Stimulated activated memory B cell treated with anti-CD40 and anti-IgM and Interleukin-4, amounts not matched to agents 10 μg/mL and 1 μg/mL and 100 μg/mL, for 72 hours (primary cell): ENCODE measurements at regions not wholly inside any gene's neighbourhood (a gene's known extent, or its start where the extent isn't known, plus 50 kb on each side); places are given as distances from the start of the nearest gene placed in this dataset.

Experiments
- ATAC-seq: fragments of 150-1000 bp; cut with Tn5 transposase; 2 replicates; pipeline ENCODE4 v1.10.0; 2021
- H3K27ac Mint-ChIP-seq: one replicate; pipeline ENCODE4 v1.8.0; 2022; ENCODE audit warnings: mild to moderate bottlenecking, mixed read lengths
- H3K27me3 Mint-ChIP-seq: one replicate; pipeline ENCODE4 v1.8.0; 2022; ENCODE audit warnings: mixed read lengths
- H3K36me3 Mint-ChIP-seq: one replicate; pipeline ENCODE4 v1.8.0; 2022; ENCODE audit warnings: mixed read lengths
- H3K4me1 Mint-ChIP-seq: one replicate; pipeline ENCODE4 v1.8.0; 2022; ENCODE audit warnings: mixed read lengths
- H3K4me3 Mint-ChIP-seq: one replicate; pipeline ENCODE4 v1.8.0; 2022; ENCODE audit warnings: mild to moderate bottlenecking, moderate library complexity, mixed read lengths
- H3K9me3 Mint-ChIP-seq: one replicate; pipeline ENCODE4 v1.8.0; 2022; ENCODE audit warnings: mixed read lengths

DNA sequence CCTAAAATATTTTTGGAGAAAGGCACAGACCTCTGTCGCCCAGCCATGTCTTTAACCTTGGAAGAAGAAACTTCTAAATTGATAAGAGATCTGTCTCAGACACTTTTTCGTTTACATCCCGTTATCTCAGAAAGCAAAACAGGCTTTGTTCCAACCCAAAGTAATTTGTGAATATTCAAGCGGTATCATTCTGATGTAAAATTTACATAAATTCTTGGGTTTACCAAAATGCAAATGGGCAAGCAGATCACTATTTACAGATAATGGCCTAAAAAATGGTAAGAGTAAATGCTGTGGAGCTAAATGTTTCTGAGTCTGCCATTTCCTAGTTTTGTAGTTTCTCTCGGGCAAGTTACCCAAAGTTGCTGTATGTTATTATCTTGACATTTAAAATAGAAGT is 101.9 kb upstream of the VPREB1 start:
- Mint-ChIP-seq H3K27ac (no peak overlapping the region), H3K9me3 (no peaks in the 10 kb centered on the region), H3K27me3 (no peaks in the 10 kb centered on the region), H3K4me3 (no peak overlapping the region), H3K4me1 (no peaks in the 10 kb centered on the region), H3K36me3 (peaks cover 5% of the 10 kb centered on the region)
- no peak for ATAC-seq

- H3K27ac Mint-ChIP-seq: no peak overlapping the region
- H3K36me3 Mint-ChIP-seq: peaks cover 5% of the 10 kb centered on the region
- no peaks in the 10 kb centered on the region for H3K9me3 Mint-ChIP-seq
- no peak overlapping the region for H3K4me3 Mint-ChIP-seq
- no peaks in the 10 kb centered on the region for H3K27me3 Mint-ChIP-seq
- ATAC-seq: no peak
- no peaks in the 10 kb centered on the region for H3K4me1 Mint-ChIP-seq
These were observed 102.6 kb upstream of the VPREB1 start for GRCh38 chr22:22141771-22142591.

DNA sequence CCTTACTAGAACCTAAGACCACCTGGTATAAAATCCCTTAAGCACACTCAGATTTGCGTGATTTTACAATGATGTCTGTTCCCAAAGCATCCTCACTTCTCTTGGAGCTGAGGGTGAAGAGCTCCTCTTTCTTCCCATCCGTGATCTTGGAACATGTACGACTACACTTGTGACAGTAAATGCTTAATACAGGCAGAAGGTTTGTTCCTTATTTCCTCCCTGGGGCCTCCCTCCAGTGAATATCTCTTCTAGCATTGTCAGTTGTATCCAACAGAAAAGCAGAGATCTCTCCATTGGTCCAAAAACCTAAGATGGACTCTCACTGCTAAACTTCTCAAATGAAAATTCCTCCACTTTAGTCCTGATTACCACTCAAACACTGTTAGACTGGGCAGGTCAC is 103.6 kb upstream of the VPREB1 start:
- no peak for ATAC-seq
- H3K27me3 Mint-ChIP-seq: no peaks in the 10 kb centered on the region
- peaks cover 5% of the 10 kb centered on the region for H3K36me3 Mint-ChIP-seq

GRCh38 chr22:22139364-22139763 is 105.2 kb upstream of the VPREB1 start:
- Mint-ChIP-seq H3K36me3 (peaks cover 5% of the 10 kb centered on the region), H3K9me3 (no peaks in the 10 kb centered on the region), H3K27ac (no peak overlapping the region), H3K4me1 (no peaks in the 10 kb centered on the region), H3K4me3 (no peak overlapping the region), H3K27me3 (no peaks in the 10 kb centered on the region)
- ATAC-seq: no peak

More for the DNA sequence above, 103.6 kb upstream of the VPREB1 start:
- H3K9me3 Mint-ChIP-seq: no peaks in the 10 kb centered on the region
- no peak overlapping the region for H3K27ac Mint-ChIP-seq
- no peak overlapping the region for H3K4me3 Mint-ChIP-seq
- no peaks in the 10 kb centered on the region for H3K4me1 Mint-ChIP-seq

GRCh38 chr22:22138915-22139314 is 105.7 kb upstream of the VPREB1 start:
- no peak for ATAC-seq
- Mint-ChIP-seq H3K36me3 (peaks cover 5% of the 10 kb centered on the region), H3K4me1 (no peaks in the 10 kb centered on the region), H3K4me3 (no peak overlapping the region), H3K9me3 (no peaks in the 10 kb centered on the region), H3K27ac (no peak overlapping the region), H3K27me3 (no peaks in the 10 kb centered on the region)

DNA sequence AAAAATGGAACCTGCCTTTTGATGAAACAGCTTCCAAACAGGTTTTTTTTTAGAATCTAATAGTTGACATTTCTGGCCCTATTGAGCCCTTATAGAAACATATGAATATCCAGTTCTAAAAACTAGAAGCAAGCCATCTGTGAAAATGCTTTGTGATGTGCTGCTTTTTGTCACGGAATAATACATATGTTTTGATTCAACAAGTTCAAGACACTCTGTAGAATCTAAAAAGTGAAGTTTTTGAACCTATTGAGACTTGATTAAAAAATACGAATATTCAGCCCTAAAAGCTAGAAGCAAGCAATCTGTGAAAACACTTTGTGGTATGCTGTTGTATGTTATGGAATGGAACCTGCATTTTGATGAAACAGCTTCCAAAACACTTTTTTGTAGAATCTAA is 106.7 kb upstream of the VPREB1 start:
- ATAC-seq: no peak
- Mint-ChIP-seq H3K4me1 (no peaks in the 10 kb centered on the region), H3K27ac (no peak overlapping the region), H3K27me3 (no peaks in the 10 kb centered on the region), H3K36me3 (peaks cover 5% of the 10 kb centered on the region), H3K4me3 (no peak overlapping the region), H3K9me3 (no peaks in the 10 kb centered on the region)

DNA sequence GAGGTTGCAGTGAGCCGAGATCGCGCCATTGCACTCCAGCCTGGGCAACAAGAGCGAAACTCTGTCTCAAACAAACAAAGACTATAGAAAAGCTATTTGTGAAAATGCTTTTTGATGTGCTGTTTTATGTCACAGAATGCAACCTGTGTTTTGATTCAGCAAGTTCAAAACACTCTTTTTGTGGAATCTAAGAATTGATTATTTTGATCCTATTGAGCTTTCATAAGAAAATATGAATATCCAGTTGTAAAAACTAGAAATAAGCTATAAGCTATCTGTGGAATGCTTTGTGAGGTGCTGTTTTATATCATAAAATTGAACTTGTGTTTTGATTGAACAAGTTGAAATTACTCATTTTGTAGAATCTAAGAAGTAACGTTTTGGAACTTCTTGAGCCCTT is 110.7 kb upstream of the VPREB1 start:
- Mint-ChIP-seq H3K27ac (no peak overlapping the region), H3K36me3 (no peaks in the 10 kb centered on the region), H3K9me3 (no peaks in the 10 kb centered on the region), H3K4me1 (peaks cover 8% of the 10 kb centered on the region), H3K4me3 (no peak overlapping the region), H3K27me3 (no peaks in the 10 kb centered on the region)
- ATAC-seq: no peak

- no peak overlapping the region for H3K4me3 Mint-ChIP-seq
- no peak overlapping the region for H3K27ac Mint-ChIP-seq
- no peaks in the 10 kb centered on the region for H3K36me3 Mint-ChIP-seq
- no peaks in the 10 kb centered on the region for H3K9me3 Mint-ChIP-seq
- no peak for ATAC-seq
- H3K4me1 Mint-ChIP-seq: peaks cover 16% of the 10 kb centered on the region
- H3K27me3 Mint-ChIP-seq: no peaks in the 10 kb centered on the region
These were observed 113.5 kb upstream of the VPREB1 start for GRCh38 chr22:22130953-22131608.

DNA sequence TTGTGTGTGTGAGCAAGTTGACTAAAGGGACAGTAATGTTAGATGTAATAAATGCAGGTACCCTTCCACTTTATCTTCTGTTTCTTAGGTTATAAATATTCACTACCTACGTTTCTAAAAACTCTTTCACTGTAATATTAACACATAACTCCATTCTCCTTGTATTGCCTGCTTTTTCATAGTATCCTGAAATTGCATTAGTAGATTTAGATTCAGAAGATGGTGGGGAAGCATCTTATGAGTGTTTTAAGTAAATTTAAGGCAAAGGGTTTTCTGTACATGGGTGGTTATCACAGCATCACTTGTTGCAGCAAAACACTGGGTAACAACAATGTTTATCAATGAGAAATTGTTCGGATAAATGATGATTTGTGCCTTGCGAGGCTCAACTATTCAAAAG is 115.2 kb upstream of the VPREB1 start:
- Mint-ChIP-seq H3K27ac (no peak overlapping the region), H3K27me3 (no peaks in the 10 kb centered on the region), H3K4me1 (peaks cover 20% of the 10 kb centered on the region), H3K36me3 (no peaks in the 10 kb centered on the region), H3K4me3 (no peak overlapping the region), H3K9me3 (no peaks in the 10 kb centered on the region)
- ATAC-seq: no peak

- H3K27ac Mint-ChIP-seq: no peak overlapping the region
These were observed 116.1 kb upstream of the VPREB1 start for GRCh38 chr22:22128440-22128839.

GRCh38 chr22:22127100-22127499 is 117.5 kb upstream of the VPREB1 start:
- no peak for ATAC-seq
- H3K9me3 Mint-ChIP-seq: peaks cover 7% of the 10 kb centered on the region
- peaks cover 10% of the 10 kb centered on the region for H3K36me3 Mint-ChIP-seq
- no peak overlapping the region for H3K4me3 Mint-ChIP-seq
- no peak overlapping the region for H3K27ac Mint-ChIP-seq
- peaks cover 32% of the 10 kb centered on the region for H3K4me1 Mint-ChIP-seq
- no peaks in the 10 kb centered on the region for H3K27me3 Mint-ChIP-seq

More at GRCh38 chr22:22128440-22128839, 116.1 kb upstream of the VPREB1 start:
- no peak for ATAC-seq
- peaks cover 2% of the 10 kb centered on the region for H3K36me3 Mint-ChIP-seq
- H3K27me3 Mint-ChIP-seq: no peaks in the 10 kb centered on the region
- peaks cover under 1% of the 10 kb centered on the region for H3K9me3 Mint-ChIP-seq
- no peak overlapping the region for H3K4me3 Mint-ChIP-seq
- peaks cover 22% of the 10 kb centered on the region for H3K4me1 Mint-ChIP-seq

DNA sequence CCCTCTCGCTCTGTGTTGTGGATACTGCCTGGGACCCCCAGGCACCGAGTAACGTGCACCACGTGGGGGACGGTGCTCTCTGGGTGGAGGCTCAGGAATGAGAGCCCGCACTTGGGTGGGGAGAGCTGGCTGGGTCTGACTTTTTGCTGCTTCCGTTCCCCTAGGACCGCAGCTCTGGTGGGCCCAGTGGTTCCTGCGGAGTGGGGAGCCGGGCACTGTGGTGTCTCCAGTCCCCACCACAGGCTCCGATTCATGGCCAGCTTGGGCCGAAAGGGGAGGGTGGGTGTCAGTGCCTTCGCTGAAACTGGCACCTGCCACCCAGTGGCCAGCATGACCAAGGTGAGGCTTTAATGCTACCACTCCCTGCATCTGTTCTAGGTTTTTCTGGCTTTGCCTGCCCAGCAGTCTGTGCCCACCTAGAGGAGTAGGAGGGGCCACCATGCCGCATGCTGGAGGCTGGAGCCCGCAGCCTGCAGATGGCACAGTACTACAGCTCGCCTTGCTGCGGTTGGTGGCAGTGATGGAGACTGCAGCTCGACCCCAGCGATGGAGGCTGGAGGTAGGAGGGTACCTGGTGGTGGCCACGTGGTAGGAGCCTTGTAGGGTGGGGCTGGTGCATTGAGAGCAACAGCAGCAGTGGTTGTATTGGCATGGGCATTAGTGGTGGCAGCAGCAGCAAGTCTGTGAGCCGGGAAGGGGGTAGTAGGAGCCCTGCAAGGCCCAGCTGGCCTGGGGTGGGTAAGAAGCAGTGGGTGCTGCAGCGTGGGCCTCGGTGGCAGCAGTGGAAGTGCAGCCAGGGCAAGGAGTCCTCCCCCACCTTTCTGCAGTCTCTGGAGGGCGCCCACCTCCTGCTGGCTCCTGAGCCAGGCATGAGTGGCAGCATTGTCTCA is 118.8 kb upstream of the VPREB1 start:
- peaks cover 7% of the 10 kb centered on the region for H3K9me3 Mint-ChIP-seq
- peaks cover 10% of the 10 kb centered on the region for H3K36me3 Mint-ChIP-seq
- peak overlapping the region; percentile 32 for H3K27ac Mint-ChIP-seq
- peaks cover 29% of the 10 kb centered on the region for H3K4me1 Mint-ChIP-seq
- H3K27me3 Mint-ChIP-seq: no peaks in the 10 kb centered on the region
- no peak overlapping the region for H3K4me3 Mint-ChIP-seq
- no peak for ATAC-seq

GRCh38 chr22:22125028-22125578 is 119.5 kb upstream of the VPREB1 start:
- no peak for ATAC-seq
- H3K9me3 Mint-ChIP-seq: peaks cover 7% of the 10 kb centered on the region
- H3K4me3 Mint-ChIP-seq: no peak overlapping the region
- H3K27ac Mint-ChIP-seq: no peak overlapping the region
- no peaks in the 10 kb centered on the region for H3K27me3 Mint-ChIP-seq
- peaks cover 10% of the 10 kb centered on the region for H3K36me3 Mint-ChIP-seq
- peaks cover 29% of the 10 kb centered on the region for H3K4me1 Mint-ChIP-seq

DNA sequence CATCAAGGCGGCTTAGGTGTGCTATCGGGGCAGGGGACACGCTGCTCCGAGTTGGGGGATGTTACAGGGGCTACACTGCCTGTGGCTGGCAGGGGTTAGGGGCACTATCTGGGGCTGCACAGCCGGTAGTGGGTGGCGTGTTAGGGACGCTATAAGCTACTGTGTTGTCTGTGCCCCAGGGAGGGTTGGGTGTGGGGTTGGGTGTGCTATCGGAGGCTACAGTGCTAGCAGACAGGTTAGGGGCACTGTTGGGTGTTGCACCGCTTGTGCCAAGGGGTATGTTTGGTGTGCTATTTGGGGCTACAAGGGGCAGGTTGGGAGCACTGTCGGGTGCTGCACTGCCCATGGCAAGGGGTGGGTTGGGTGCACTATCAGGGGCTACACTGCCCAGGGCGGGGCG is 120.2 kb upstream of the VPREB1 start:
- Mint-ChIP-seq H3K9me3 (peaks cover 7% of the 10 kb centered on the region), H3K27ac (no peak overlapping the region), H3K36me3 (peaks cover 10% of the 10 kb centered on the region), H3K4me1 (peaks cover 33% of the 10 kb centered on the region), H3K4me3 (no peak overlapping the region), H3K27me3 (no peaks in the 10 kb centered on the region)
- ATAC-seq: no peak

DNA sequence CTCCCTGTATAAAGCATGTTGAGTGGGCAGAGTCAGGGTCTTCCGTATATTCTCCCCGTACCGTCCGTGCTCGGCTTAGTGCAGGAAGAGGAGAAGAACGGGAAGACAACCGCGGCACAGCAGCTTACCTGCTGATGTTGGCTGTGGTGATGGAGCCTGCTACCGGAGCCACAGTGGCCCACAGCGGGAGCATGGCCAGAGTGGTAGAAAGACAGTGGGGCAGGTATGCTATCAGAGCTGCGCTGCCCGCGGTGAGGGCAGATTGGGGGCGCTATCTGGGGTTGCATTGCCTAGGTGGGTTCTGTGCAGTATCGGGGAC is 120.7 kb upstream of the VPREB1 start:
- ATAC-seq: no peak
- peaks cover 37% of the 10 kb centered on the region for H3K4me1 Mint-ChIP-seq
- H3K36me3 Mint-ChIP-seq: peaks cover 10% of the 10 kb centered on the region
- H3K9me3 Mint-ChIP-seq: peaks cover 7% of the 10 kb centered on the region
- no peaks in the 10 kb centered on the region for H3K27me3 Mint-ChIP-seq
- no peak overlapping the region for H3K4me3 Mint-ChIP-seq
- H3K27ac Mint-ChIP-seq: no peak overlapping the region
